ENCODE measurements at regions not wholly inside any gene's neighbourhood (a gene's known extent, or its start where the extent isn't known, plus 50 kb on each side); places are given as distances from the start of the nearest gene placed in this dataset.

DNA sequence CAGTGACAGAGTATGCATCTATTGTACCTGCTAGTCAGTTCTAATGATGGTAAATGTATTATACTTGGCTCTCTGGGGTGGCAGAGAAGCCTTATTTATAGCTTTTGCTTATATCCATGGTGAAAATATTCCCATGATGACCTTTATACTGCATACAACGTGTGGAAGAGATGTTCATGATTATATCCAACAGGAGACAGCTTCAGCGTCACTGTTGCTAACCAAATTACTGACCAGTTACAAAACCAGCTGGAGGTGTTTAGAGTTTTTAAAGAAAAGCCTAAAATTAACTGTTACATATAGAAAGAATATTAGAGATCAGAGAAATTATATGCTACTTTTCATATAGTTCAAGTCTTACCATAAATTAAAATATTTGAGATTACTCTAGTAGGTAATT is 280.8 kb downstream of the ETV1 start:
- TF ChIP-seq, protein P1, sequence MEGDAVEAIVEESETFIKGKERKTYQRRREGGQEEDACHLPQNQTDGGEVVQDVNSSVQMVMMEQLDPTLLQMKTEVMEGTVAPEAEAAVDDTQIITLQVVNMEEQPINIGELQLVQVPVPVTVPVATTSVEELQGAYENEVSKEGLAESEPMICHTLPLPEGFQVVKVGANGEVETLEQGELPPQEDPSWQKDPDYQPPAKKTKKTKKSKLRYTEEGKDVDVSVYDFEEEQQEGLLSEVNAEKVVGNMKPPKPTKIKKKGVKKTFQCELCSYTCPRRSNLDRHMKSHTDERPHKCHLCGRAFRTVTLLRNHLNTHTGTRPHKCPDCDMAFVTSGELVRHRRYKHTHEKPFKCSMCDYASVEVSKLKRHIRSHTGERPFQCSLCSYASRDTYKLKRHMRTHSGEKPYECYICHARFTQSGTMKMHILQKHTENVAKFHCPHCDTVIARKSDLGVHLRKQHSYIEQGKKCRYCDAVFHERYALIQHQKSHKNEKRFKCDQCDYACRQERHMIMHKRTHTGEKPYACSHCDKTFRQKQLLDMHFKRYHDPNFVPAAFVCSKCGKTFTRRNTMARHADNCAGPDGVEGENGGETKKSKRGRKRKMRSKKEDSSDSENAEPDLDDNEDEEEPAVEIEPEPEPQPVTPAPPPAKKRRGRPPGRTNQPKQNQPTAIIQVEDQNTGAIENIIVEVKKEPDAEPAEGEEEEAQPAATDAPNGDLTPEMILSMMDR (IDR thresholded peaks at IDR 0.05; ENCODE audit: low read depth, low read length) = no peak
- TF ChIP-seq EZH2phosphoT487 (IDR thresholded peaks at IDR 0.05; ENCODE audit: low read depth) = no peak

Measured in OCI-LY3 (cell line).